ENCODE measurements at regions not wholly inside any gene's neighbourhood (a gene's known extent, or its start where the extent isn't known, plus 50 kb on each side); places are given as distances from the start of the nearest gene placed in this dataset.

DNA sequence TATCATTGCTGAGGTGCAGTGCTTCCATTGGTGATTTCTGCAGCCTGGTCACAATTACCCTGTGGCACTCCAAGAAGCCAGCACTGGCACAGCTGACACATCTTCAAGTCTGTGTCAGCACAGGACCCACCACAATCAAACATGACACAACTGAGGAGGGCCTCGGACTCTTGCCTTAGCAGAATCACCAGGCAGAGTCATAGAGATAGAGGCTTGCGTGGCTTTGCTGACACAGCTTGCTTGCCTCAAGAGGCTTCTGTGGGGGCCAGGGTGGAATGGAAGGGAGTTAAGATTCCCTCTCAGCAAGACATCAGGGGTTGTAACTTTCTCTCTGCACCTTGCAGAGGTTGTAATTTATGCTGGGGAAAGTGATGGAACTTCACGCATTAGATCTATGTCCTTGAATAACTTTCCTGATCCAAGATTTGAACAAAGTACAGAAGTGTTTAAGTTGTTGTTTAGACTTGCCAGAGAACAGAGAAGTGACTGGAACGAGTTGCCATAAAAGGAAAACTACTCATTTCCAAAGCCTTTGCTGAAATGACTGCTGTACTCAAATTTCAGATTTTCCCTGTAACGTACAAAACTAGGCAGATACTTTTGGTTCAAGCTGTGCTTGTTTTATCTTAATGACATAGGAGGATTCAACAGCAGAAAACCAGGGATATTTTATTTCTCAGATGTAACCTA is 170.7 kb downstream of the DIPK2A start:
- no peak for DNase-seq

DNA sequence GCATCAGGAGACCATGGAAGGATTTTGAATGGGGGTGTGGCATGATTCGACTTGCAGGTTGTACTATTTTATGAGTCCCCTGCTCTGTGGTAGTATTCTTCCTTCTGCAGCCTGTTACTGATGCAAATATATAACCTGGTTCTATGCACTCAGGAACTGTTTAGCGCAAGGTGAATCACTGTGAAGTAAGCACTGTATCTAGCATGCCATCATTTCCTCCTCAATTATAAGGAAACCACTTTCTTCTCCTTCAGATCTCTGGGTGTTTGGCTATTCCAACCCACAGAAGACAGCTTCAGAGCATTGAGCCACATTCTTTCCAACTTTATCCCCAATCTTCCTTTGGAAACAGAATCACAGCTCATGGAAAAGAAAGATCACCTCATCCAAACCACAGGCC is 176.7 kb downstream of the DIPK2A start:
- no peak for DNase-seq

DNA sequence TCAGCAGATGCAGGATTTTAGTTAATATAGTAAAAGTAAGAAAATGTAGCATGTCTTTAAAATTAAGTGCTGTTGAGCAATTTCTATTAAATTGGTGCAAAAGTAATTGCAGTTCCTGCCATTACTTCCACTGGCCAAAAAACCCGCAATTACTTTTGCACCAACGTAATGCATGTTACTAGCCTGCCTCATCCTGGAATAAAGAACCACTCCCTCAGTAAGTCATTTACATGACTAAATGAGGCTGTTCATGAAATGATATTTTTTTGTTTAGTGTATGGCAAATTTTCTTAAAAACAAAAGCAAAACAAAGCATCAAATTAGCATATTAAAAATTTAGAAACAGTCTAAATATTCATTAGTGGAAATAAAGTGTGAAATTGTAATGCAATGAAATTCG is 180.4 kb downstream of the DIPK2A start:
- DNase-seq, result no peak

DNA sequence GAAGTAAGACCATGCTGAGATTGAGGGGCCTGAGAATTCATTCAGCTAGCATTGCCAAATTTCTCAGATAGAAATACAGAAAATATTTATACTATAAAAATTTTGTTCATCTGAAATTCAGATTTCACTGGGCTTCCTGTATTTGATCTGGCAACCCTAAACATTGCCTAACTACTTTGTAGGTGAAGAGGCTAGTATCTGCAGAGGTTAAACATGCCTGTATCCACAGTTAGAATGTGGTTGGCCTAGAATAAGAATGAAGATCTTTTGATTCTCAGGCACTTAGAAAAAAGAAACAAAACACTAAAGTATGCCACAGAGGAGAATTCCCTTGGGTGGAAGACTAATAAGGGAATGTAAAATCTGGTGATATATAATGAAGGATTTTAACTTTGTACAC is 189.0 kb downstream of the DIPK2A start:
- DNase-seq, result no peak

GRCh38 chr3:144162042-144162441 is 190.4 kb downstream of the DIPK2A start:
- no peak for DNase-seq

DNA sequence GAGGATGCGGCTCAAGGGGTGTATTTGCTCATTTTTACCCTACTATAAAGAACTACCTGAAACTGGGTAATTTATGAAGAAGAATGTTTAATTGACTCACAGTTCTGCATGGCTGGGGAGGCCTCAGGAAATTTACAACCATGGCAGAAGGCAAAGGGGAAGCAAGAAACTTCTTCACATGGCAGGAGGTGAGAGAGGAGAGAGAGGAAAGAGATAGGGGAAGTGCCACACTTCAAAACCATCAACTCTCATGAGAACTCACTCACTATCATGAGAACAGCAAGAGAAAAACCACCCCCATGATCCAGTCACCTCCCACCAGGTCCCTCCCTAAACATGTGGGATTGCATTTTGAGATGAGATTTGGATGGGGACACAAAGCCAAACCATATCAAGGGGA is 192.7 kb downstream of the DIPK2A start:
- DNase-seq, result no peak

DNA sequence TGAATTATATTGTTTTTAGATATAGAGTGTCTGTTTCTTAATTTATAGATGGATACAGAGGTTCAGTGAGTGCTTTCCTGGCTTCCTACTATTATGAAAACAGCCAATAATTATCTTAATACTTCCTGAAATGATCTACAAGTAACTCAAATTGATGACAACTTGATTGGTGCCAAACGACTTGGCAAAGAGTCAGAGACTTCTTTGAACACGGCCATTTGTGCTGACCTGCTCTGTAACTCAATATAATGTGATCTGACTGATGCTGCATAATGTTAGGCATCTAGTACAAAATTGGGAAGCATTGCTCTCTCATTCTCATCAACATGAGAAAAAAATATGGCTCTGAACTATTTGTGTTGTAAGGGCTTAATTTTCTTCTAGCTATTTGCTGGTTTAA is 193.9 kb downstream of the DIPK2A start:
- DNase-seq, result no peak

GRCh38 chr3:144167634-144168033 is 196.0 kb downstream of the DIPK2A start:
- no peak for DNase-seq

GRCh38 chr3:144173491-144173890 is 201.9 kb downstream of the DIPK2A start:
- no peak for DNase-seq

GRCh38 chr3:144175644-144176425 is 204.2 kb downstream of the DIPK2A start:
- no peak for DNase-seq

GRCh38 chr3:144177649-144178048 is 206.0 kb downstream of the DIPK2A start:
- no peak for DNase-seq

DNA sequence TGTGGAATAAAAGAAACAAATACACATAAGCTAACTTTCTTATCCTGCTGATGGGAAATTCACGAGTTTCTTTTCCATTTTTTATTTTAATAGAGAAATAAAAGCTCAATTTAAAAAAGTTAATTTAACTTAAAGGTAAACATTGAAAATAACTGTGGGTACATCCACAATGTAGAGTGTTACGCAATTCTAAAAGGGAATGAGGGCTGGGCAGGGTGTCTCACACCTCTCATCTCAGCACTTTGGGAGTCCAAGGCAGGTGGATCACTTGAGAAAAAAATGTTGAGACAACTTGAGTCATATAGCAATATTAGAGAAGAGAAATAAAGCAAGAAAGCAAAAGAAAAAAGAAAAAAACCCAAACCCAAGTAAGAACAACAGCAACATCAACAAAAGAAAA is 207.0 kb downstream of the DIPK2A start:
- DNase-seq, result no peak

DNA sequence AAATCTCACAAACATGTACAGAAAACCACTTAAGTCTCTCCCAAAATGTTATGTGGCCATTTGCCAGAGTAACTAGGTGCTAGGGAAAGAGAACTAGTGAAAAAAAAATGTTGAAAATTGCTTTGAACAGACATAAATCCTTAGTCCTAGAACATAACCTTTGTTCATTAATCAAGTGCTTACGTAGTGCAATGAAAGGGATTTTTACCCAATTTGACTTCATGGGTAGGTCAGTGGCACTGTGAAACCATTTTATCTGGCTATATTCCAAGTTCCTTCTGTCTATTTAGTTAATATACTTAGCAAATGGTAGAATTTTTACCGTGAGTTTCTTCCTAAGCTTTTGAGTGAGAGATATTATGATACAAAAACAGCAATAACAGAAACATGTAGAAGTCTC is 209.4 kb downstream of the DIPK2A start:
- DNase-seq, result no peak

DNA sequence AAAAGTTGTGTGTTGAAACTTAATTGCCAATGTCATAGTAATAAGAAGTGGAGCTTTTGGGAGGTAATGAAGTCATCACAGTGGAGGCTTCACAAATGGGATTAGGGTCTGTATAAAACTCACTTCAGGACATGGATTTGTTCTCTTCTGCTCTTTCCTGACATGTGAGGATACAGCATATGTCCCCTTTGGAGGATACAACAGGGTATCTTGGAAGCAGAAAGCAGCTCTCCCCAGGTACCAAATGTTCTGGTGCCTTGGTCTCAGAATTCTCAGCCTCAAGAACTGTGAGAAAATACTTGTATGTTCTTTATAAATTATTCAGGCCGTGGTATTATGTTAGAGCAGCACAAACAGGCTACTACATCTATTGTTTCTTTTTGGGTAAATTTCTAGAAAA is 210.9 kb downstream of the DIPK2A start:
- no peak for DNase-seq

GRCh38 chr3:144185276-144185675 is 213.7 kb downstream of the DIPK2A start:
- DNase-seq, result no peak

- peak; percentile 64 to 84 for DNase-seq
Observed at GRCh38 chr3:144187531-144188210, 216.0 kb downstream of the DIPK2A start.

- no peak for DNase-seq
Observed at GRCh38 chr3:144189044-144189443, 217.4 kb downstream of the DIPK2A start.

GRCh38 chr3:144197116-144197515 is 225.5 kb downstream of the DIPK2A start:
- DNase-seq, result no peak

GRCh38 chr3:144197582-144197981 is 226.0 kb downstream of the DIPK2A start:
- DNase-seq, result no peak

DNA sequence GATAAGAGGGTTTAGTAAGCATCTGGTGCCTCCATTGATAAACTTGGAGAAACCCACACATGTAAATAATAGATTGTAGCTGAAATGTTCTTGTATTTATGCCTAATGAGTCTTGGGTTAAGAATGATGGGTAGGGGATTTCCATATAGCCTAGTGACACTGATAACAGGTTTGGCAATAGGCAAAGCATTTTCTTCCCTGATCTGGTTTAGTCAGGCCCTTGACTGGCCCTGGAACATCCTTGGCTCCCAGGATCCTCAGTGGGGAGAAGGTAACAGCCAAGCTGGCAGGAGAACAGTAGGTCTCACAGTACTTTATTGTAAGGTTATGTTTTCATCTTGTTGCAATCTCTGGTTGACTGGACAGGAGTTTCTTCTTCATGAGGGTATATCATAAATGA is 228.4 kb downstream of the DIPK2A start:
- no peak for DNase-seq

DNA sequence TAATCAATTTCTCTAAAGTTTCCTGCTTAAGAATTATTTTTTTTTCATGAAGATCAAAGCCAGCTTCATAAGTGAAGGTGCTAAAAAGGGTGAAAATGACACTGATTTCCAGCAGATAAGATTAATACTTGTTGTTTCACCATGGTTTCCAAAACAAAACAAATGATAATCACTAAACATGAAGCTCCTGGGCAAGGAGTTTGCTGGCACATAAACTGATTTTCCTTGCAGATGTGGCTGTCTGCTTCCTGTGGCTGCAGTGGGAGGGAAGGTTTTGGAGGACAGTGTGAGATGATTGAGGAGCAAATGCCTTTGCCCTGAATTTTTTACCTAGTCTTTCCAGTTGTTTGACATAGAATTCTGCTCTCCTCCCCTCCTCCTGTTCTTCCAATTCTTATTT is 228.8 kb downstream of the DIPK2A start:
- DNase-seq, result no peak

GRCh38 chr3:144221761-144222160 is 250.1 kb downstream of the DIPK2A start:
- peak; percentile 73 to 95 for DNase-seq

DNA sequence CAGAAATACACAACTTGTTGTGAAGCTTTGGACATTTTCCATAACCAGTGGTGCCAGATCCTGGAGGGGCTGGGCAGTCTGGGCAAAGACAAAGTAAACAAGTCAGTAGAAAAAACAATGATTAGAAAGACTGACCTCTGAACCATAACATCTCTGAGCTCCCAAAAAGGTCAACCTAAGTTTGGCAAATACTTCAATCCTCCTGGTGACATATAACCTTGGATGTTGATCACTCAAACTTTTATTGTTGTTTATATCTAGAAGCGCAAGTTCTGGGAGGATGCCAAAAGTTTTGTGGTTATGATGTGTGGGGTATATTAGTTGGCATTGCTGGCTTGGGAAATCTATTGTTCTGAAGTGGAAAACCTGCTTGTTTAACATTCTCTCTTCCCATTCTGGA is 257.7 kb downstream of the DIPK2A start:
- DNase-seq, result no peak

DNA sequence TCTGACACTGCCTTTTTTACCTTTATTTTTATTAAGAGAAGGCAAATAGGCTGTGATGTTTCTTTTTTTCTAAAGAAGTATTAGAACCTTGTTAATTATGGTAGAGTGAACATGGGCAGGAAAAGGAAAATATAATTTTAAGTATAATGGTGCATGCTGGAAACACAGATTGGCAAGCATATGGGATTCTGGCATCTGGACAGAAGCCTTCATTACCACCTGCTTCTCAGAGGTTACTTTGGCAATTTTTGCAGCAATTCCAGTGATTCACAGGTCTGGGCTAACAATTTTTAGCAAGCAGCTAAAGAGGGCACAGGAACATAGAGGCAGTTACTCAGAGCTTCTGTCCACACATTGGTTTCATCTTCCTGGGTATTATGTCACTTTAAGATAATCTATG is 258.3 kb downstream of the DIPK2A start:
- DNase-seq, result peak in 1 of 2 experiments; percentile 61
